GM12864 (cell line): ENCODE measurements at regions not wholly inside any gene's neighbourhood (a gene's known extent, or its start where the extent isn't known, plus 50 kb on each side); places are given as distances from the start of the nearest gene placed in this dataset.

Experiments
- DNase-seq: peaks from one replicate; pipeline ENCODE4 v3.0.0-alpha.2; 2011; ENCODE audit warnings: low read depth
- H3K4me3 ChIP-seq: 2 replicates; pipeline ENCODE4 v1.5.1; 2011; ENCODE audit warnings: mild to moderate bottlenecking, low read depth, low read length, control low read depth
- TF ChIP-seq, protein P1 (sequence below): IDR thresholded peaks from 2 replicates; pipeline ENCODE4 v1.5.1; 2011; ENCODE audit warnings: low read depth, mild to moderate bottlenecking, moderate library complexity, low read length, control low read depth, inconsistent platforms; ENCODE audit errors: missing control alignments

GRCh38 chr6:85396159-85396808 lies 53.6 kb upstream of the NT5E start:
- H3K4me3 ChIP-seq, result no peak overlapping the region
- TF ChIP-seq, protein P1, sequence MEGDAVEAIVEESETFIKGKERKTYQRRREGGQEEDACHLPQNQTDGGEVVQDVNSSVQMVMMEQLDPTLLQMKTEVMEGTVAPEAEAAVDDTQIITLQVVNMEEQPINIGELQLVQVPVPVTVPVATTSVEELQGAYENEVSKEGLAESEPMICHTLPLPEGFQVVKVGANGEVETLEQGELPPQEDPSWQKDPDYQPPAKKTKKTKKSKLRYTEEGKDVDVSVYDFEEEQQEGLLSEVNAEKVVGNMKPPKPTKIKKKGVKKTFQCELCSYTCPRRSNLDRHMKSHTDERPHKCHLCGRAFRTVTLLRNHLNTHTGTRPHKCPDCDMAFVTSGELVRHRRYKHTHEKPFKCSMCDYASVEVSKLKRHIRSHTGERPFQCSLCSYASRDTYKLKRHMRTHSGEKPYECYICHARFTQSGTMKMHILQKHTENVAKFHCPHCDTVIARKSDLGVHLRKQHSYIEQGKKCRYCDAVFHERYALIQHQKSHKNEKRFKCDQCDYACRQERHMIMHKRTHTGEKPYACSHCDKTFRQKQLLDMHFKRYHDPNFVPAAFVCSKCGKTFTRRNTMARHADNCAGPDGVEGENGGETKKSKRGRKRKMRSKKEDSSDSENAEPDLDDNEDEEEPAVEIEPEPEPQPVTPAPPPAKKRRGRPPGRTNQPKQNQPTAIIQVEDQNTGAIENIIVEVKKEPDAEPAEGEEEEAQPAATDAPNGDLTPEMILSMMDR, result no peak

DNA sequence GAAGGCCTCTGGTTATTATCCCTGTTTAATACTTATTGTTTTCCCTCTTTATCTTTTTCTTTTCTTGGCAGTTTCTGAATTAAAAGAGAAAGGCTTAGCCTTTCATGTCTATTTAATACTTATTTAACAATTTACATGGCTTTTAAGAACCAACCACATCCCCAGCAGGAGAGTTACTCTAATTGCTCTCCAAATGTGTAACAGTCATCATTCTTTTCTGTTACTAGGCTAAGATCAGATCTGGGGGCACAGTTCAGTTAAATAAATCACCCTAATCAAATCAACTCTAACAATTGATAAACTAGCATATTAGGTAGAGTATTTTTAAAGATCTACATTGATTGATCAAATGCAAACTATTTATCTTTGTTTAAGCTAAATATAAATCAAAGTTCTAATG lies 54.1 kb upstream of the NT5E start:
- no peak overlapping the region for H3K4me3 ChIP-seq
- no peak for DNase-seq
- TF ChIP-seq, protein P1, result no peak

More at GRCh38 chr6:85396159-85396808, 53.6 kb upstream of the NT5E start:
- DNase-seq, result no peak

DNA sequence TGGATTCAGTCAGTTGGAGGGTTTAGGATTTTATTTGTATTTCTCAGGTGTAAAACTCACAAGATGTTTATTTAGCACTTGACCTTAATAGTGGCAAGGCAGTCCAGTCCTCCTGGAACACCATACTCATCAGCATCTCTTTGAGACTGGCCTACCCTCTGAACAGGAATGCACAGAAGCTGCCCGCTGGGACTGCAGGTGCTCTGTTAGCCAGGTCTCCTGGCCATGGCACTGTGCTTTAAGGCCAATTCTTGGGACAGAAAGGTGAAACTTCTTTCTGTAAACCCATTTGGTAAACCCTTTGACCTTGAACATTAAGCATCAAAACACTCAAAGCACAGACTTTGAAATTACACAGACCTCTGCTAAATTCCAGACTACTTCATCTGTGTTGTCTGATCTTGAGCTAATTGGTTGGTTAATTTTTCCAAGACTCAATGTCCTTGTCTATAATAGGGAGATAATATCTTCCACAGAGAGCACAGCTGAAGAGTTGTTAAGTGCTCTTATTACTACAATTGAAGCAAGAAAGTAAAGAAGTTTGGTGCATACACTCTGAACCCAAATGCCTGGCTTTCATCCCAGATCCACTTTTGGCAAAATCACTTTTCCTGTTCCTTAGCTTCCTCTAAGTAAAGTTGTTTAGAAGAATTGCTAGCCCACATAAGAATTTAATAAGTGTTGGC lies 54.9 kb upstream of the NT5E start:
- no peak for DNase-seq

GRCh38 chr6:85394199-85394598 lies 55.7 kb upstream of the NT5E start:
- DNase-seq, result no peak
- H3K4me3 ChIP-seq, result no peak overlapping the region
- TF ChIP-seq, protein P1, result no peak

More for the DNA sequence above, 54.9 kb upstream of the NT5E start:
- TF ChIP-seq, protein P1, result no peak
- no peak overlapping the region for H3K4me3 ChIP-seq

DNA sequence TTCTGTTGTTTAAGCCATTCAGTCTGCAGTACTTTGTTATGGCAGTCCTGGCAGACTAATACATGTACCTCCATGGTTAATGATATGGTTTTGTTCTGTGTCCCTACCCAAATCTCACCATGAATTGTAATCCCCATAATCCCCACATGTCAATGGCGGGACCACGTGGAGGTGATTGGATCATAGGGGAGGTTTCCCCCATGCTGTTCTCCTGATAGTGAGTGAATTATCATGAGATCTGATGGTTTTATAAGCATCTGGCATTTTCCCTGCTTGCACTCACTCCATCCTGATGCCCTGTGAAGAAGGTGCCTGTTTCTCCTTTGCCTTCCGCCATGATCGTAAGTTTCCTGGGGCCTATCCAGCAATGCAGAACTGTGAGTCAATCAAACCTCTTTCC lies 57.5 kb upstream of the NT5E start:
- no peak overlapping the region for H3K4me3 ChIP-seq
- TF ChIP-seq, protein P1, result no peak
- DNase-seq, result no peak

DNA sequence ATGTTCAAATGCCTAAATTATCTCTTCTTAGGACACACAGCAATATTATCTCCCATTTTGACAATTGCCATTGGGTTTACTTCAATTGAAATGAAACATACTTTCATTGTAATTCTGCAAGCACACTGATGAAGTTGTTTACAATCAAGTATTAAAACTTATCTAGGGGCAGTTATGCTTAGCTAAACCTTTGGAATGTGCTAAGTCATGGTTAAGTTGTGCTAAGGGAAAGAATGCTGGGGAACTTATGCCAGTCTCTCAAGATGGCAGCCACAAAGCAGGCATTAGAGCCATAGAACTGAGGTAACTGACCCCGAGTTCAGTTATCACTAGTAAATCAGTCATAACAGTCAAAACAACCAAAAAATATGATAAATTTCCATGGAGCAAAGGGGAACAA lies 59.1 kb upstream of the NT5E start:
- TF ChIP-seq, protein P1, result no peak
- no peak overlapping the region for H3K4me3 ChIP-seq
- no peak for DNase-seq

DNA sequence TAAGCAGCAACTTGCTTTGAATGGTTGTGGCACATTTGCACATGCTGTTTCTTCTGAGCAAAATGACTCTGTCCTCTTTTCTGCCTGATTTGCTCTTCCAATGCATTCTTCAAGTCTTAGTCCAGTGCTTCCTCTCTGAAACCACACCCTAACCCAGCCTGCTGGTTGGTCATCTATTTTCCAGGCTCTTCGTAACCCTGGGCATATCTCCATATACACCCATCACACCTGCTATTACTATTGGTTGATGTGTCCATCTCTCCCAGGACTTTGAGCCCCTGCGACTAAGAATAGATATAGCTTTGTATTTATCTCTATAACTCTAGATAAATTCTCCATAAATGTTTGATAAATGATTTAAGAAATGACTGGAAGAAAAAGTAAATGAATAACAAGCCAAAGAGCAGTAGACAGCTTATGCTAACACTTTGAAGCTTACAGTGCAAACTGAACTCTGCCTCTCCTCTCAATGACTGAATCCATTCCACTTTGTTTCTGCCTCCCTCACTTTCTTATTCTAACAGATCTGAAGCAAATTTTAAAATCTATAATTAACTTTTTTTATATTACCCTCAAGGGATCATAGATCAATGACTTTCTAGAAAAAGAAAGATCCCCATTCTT lies 59.7 kb upstream of the NT5E start:
- no peak overlapping the region for H3K4me3 ChIP-seq
- TF ChIP-seq, protein P1, result no peak
- DNase-seq, result no peak
